Endothelial cell (in vitro differentiated cells): ENCODE measurements at regions not wholly inside any gene's neighbourhood (a gene's known extent, or its start where the extent isn't known, plus 50 kb on each side); places are given as distances from the start of the nearest gene placed in this dataset.

Experiments used
- DNase-seq: peaks from one replicate; pipeline ENCODE4 v3.0.0; 2021; ENCODE audit warnings: low spot score
- H3K27ac Mint-ChIP-seq: one replicate; pipeline ENCODE4 v1.8.0; 2021; ENCODE audit warnings: mixed read lengths, inconsistent platforms; ENCODE audit not compliant: unreplicated experiment
- H3K27me3 Mint-ChIP-seq: one replicate; pipeline ENCODE4 v1.8.0; 2021; ENCODE audit warnings: mild to moderate bottlenecking, moderate library complexity, mixed read lengths, inconsistent platforms; ENCODE audit not compliant: unreplicated experiment
- H3K36me3 Mint-ChIP-seq: one replicate; pipeline ENCODE4 v1.8.0; 2021; ENCODE audit warnings: mild to moderate bottlenecking, low read depth, mixed read lengths, inconsistent platforms; ENCODE audit not compliant: unreplicated experiment
- H3K4me1 Mint-ChIP-seq: one replicate; pipeline ENCODE4 v1.8.0; 2021; ENCODE audit warnings: mild to moderate bottlenecking, mixed read lengths, inconsistent platforms; ENCODE audit not compliant: unreplicated experiment
- H3K4me3 Mint-ChIP-seq: one replicate; pipeline ENCODE4 v1.8.0; 2021; ENCODE audit warnings: mild to moderate bottlenecking, mixed read lengths, inconsistent platforms; ENCODE audit not compliant: unreplicated experiment
- H3K9me3 Mint-ChIP-seq: one replicate; pipeline ENCODE4 v1.8.0; 2021; ENCODE audit warnings: mixed read lengths, inconsistent platforms; ENCODE audit not compliant: unreplicated experiment
- CTCF ChIP-seq: fragments of 200-600 bp; sonication (generic); IDR thresholded peaks from one replicate; pipeline ENCODE4 v1.5.0; 2021; ENCODE audit warnings: antibody characterized with exemption; ENCODE audit not compliant: unreplicated experiment

- no peak for DNase-seq
- H3K4me1 Mint-ChIP-seq: no peaks in the 10 kb centered on the region
- no peaks in the 10 kb centered on the region for H3K27me3 Mint-ChIP-seq
- no peak for TF ChIP-seq CTCF
- no peak overlapping the region for H3K27ac Mint-ChIP-seq
- H3K9me3 Mint-ChIP-seq: no peaks in the 10 kb centered on the region
- H3K4me3 Mint-ChIP-seq: no peak overlapping the region
- no peaks in the 10 kb centered on the region for H3K36me3 Mint-ChIP-seq
Observed at GRCh38 chr7:31251441-31251840, 89.1 kb downstream of the NEUROD6 start.

- Mint-ChIP-seq H3K36me3 (no peaks in the 10 kb centered on the region), H3K4me3 (no peak overlapping the region), H3K27ac (no peak overlapping the region), H3K9me3 (no peaks in the 10 kb centered on the region), H3K27me3 (no peaks in the 10 kb centered on the region), H3K4me1 (no peaks in the 10 kb centered on the region)
- TF ChIP-seq CTCF: no peak
- DNase-seq: no peak
Observed at GRCh38 chr7:31249671-31250070, 90.9 kb downstream of the NEUROD6 start.

GRCh38 chr7:31236868-31237267, 103.7 kb downstream of the NEUROD6 start:
- DNase-seq: no peak
- Mint-ChIP-seq H3K9me3 (no peaks in the 10 kb centered on the region), H3K27ac (no peak overlapping the region), H3K36me3 (no peaks in the 10 kb centered on the region), H3K4me3 (no peak overlapping the region), H3K4me1 (peaks cover 4% of the 10 kb centered on the region), H3K27me3 (peaks cover 1% of the 10 kb centered on the region)
- TF ChIP-seq CTCF: no peak

- H3K36me3 Mint-ChIP-seq: no peaks in the 10 kb centered on the region
- DNase-seq: no peak
- H3K4me1 Mint-ChIP-seq: peaks cover 4% of the 10 kb centered on the region
- H3K27me3 Mint-ChIP-seq: no peaks in the 10 kb centered on the region
- H3K9me3 Mint-ChIP-seq: no peaks in the 10 kb centered on the region
- no peak overlapping the region for H3K4me3 Mint-ChIP-seq
- H3K27ac Mint-ChIP-seq: no peak overlapping the region
- no peak for TF ChIP-seq CTCF
Observed at GRCh38 chr7:31234836-31235605, 105.5 kb downstream of the NEUROD6 start.

- no peak for TF ChIP-seq CTCF
- no peak overlapping the region for H3K4me3 Mint-ChIP-seq
- peaks cover 6% of the 10 kb centered on the region for H3K36me3 Mint-ChIP-seq
- H3K4me1 Mint-ChIP-seq: no peaks in the 10 kb centered on the region
- H3K27ac Mint-ChIP-seq: no peak overlapping the region
- peaks cover 6% of the 10 kb centered on the region for H3K27me3 Mint-ChIP-seq
- peaks cover 6% of the 10 kb centered on the region for H3K9me3 Mint-ChIP-seq
- DNase-seq: no peak
Observed at GRCh38 chr7:31228957-31229356, 111.6 kb downstream of the NEUROD6 start.
